CD14-positive monocyte (primary cell): ENCODE measurements at regions not wholly inside any gene's neighbourhood (a gene's known extent, or its start where the extent isn't known, plus 50 kb on each side); places are given as distances from the start of the nearest gene placed in this dataset.

Experiments used
- DNase-seq, 3 donors: peaks; one replicate each; pipeline ENCODE4 v3.0.0-alpha.2; 2011 to 2022
- H2AFZ ChIP-seq: 2 replicates; pipeline ENCODE4 v1.6.0; 2012; ENCODE audit warnings: mild to moderate bottlenecking, low read depth, low read length, inconsistent platforms; ENCODE audit not compliant: insufficient read depth, poor library complexity, severe bottlenecking
- H3K27ac ChIP-seq, 2 donors: 1 replicate in 1 of 2; 2 replicates in 1 of 2; pipeline ENCODE4 v1.5.1; 2012 to 2013; ENCODE audit warnings: low read length in 2 of 2, control low read depth in 1 of 2, inconsistent platforms in 1 of 2, low read depth in 1 of 2, mild to moderate bottlenecking in 1 of 2
- H3K27me3 ChIP-seq, 2 donors: one replicate each; pipeline versions ENCODE4 v1.6.0 to v1.6.1; 2011 to 2013; ENCODE audit warnings: low read length in 2 of 2; ENCODE audit not compliant: control insufficient read depth in 2 of 2, insufficient read depth in 2 of 2
- H3K36me3 ChIP-seq, 2 donors: replicated peaks in 1 of 2; 1 replicate in 1 of 2; 2 replicates in 1 of 2; pipeline versions ENCODE4 v1.5.1 to v1.6.1; 2012 to 2013; ENCODE audit warnings: low read length in 2 of 2, control low read depth in 1 of 2, inconsistent platforms in 1 of 2, mild to moderate bottlenecking in 1 of 2; ENCODE audit not compliant: insufficient read depth in 2 of 2, control insufficient read depth in 1 of 2
- H3K4me1 ChIP-seq, 2 donors: 1 replicate in 1 of 2; 2 replicates in 1 of 2; pipeline versions ENCODE4 v1.5.1 to v1.6.1; 2012 to 2013; ENCODE audit warnings: low read length in 2 of 2, control low read depth in 1 of 2, inconsistent platforms in 1 of 2, mild to moderate bottlenecking in 1 of 2, moderate library complexity in 1 of 2; ENCODE audit not compliant: insufficient read depth in 2 of 2, control insufficient read depth in 1 of 2
- H3K4me2 ChIP-seq: replicated peaks from 2 replicates; pipeline ENCODE3; 2012; ENCODE audit warnings: low read length, moderate library complexity, mild to moderate bottlenecking; ENCODE audit not compliant: poor library complexity, severe bottlenecking; ENCODE audit errors: extremely low read depth
- H3K4me3 ChIP-seq, 3 experiments: fragments of 200-600 bp in 1 of 3; sonication (generic) in 1 of 3; replicated peaks in 1 of 3; 1 replicate in 2 of 3; 2 replicates in 1 of 3; pipeline ENCODE4 v1.5.1; 2011 to 2013; ENCODE audit warnings: low read length in 3 of 3, mild to moderate bottlenecking in 3 of 3, control low read depth in 2 of 3, low read depth in 2 of 3, inconsistent platforms in 1 of 3, moderate library complexity in 1 of 3
- H3K79me2 ChIP-seq: 2 replicates; pipeline ENCODE4 v1.6.0; 2012; ENCODE audit warnings: mild to moderate bottlenecking, control low read depth, inconsistent platforms, low read length, moderate library complexity; ENCODE audit not compliant: insufficient read depth
- H3K9ac ChIP-seq: 2 replicates; pipeline ENCODE4 v1.6.0; 2017; ENCODE audit warnings: low read length, mild to moderate bottlenecking; ENCODE audit not compliant: insufficient read depth, poor library complexity, severe bottlenecking
- H3K9me3 ChIP-seq, 2 donors: replicated peaks in 1 of 2; 1 replicate in 1 of 2; 2 replicates in 1 of 2; pipeline versions ENCODE4 v1.5.1 to v1.6.1; 2012 to 2013; ENCODE audit warnings: low read length in 2 of 2, control low read depth in 1 of 2; ENCODE audit not compliant: control insufficient read depth in 1 of 2, insufficient read depth in 1 of 2
- H4K20me1 ChIP-seq: 2 replicates; pipeline ENCODE4 v1.6.0; 2012; ENCODE audit warnings: mild to moderate bottlenecking, low read length, control low read depth, moderate library complexity; ENCODE audit not compliant: insufficient read depth
- H3K27ac Mint-ChIP-seq, 7 donors: one replicate each; pipeline ENCODE4 v1.8.0; 2020; ENCODE audit warnings: mild to moderate bottlenecking in 7 of 7, mixed read lengths in 7 of 7, moderate library complexity in 6 of 7, inconsistent platforms in 2 of 7
- H3K27me3 Mint-ChIP-seq, 3 donors: one replicate each; pipeline ENCODE4 v1.8.0; 2021 to 2022; ENCODE audit warnings: low read depth in 3 of 3, mild to moderate bottlenecking in 3 of 3, mixed read lengths in 3 of 3, moderate library complexity in 3 of 3, inconsistent platforms in 1 of 3
- H3K36me3 Mint-ChIP-seq, 2 donors: one replicate each; pipeline ENCODE4 v1.8.0; 2020; ENCODE audit warnings: mixed read lengths in 2 of 2, inconsistent platforms in 1 of 2, mild to moderate bottlenecking in 1 of 2
- H3K4me1 Mint-ChIP-seq: one replicate; pipeline ENCODE4 v1.8.0; 2020; ENCODE audit warnings: mild to moderate bottlenecking, mixed read lengths
- H3K4me3 Mint-ChIP-seq, 2 donors: one replicate each; pipeline ENCODE4 v1.8.0; 2020; ENCODE audit warnings: mild to moderate bottlenecking in 2 of 2, mixed read lengths in 2 of 2, moderate library complexity in 1 of 2
- H3K9me3 Mint-ChIP-seq, 7 donors: one replicate each; pipeline ENCODE4 v1.8.0; 2020 to 2022; ENCODE audit warnings: mixed read lengths in 7 of 7, mild to moderate bottlenecking in 6 of 7, moderate library complexity in 6 of 7, inconsistent platforms in 2 of 7
- WGBS: methylation state at CpG from one replicate; pipeline ENCODE4 v1.1.5; 2013; ENCODE audit warnings: missing lambda C conversion rate; ENCODE audit not compliant: insufficient coverage; 5-methylcytosine and 5-hydroxymethylcytosine counted together
- intact Hi-C, 2 donors: fragments of 100-400 bp; cut with micrococcal nuclease; formaldehyde crosslinking; loops; one replicate each; pipeline versions ENCODE4 v1.15.0 to v1.15.1; 2023
- TF ChIP-seq, protein P1 (sequence below): fragments of 200-600 bp; IDR thresholded peaks from one replicate; pipeline ENCODE4 v1.8.0; 2022; ENCODE audit warnings: antibody characterized with exemption, mild to moderate bottlenecking

DNA sequence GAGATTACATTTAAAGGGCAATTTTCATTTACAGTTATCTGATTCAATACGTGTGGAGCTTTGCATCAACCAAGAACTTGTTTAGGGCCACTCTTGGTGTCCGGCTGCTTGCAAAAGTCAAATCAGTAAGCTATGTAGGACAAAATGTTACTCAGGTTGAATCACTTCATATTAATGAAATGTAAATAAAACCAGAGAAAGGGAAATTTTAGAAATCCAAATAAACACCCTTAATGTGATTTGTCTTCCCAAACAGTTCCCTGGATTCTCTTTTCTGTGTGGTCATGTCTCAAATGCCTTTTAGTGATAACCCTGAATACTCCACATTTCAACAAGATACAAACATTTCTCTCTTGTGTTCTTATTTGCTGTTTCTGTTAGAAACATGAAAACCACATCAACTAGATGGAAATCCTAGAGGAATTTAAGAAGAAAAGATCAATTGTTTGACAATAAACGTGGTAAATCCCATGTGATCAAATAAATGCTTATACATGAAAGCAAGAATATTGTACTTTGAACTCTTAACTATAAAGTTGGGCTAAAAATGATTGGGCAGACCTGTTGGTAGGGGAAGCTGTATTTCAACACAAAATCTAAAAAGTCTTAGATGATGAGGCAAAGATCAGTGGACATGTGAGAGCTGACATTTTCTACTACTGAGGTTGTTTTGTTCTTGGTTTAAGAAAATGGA lies 101.3 kb downstream of the CDC42EP3 start:
- no peaks in the 10 kb centered on the region for H3K9me3 ChIP-seq
- peaks cover 0 to 7% (median 0%) of the 10 kb centered on the region in 3 donors for H3K27me3 Mint-ChIP-seq
- H3K79me2 ChIP-seq = no peaks in the 10 kb centered on the region
- DNase-seq = no peak
- intact Hi-C loops = no loop called here
- peaks cover 18% of the 10 kb centered on the region for H3K4me1 Mint-ChIP-seq
- WGBS = no CpG with 5 or more reads among the region's 3 CpGs
- no peaks in the 10 kb centered on the region for H3K27me3 ChIP-seq
- no peak overlapping the region for H3K27ac Mint-ChIP-seq
- no peak overlapping the region for H3K4me3 ChIP-seq
- no peaks in the 10 kb centered on the region for H3K9me3 Mint-ChIP-seq
- no peaks in the 10 kb centered on the region for H3K36me3 ChIP-seq
- H3K27ac ChIP-seq = no peak overlapping the region
- H3K36me3 Mint-ChIP-seq = peaks cover 0 to 5% of the 10 kb centered on the region in 2 donors
- H3K9ac ChIP-seq = no peak overlapping the region
- no peak overlapping the region for H3K4me3 Mint-ChIP-seq
- no peaks in the 10 kb centered on the region for H4K20me1 ChIP-seq
- no peak overlapping the region for H2AFZ ChIP-seq
- TF ChIP-seq, protein P1, sequence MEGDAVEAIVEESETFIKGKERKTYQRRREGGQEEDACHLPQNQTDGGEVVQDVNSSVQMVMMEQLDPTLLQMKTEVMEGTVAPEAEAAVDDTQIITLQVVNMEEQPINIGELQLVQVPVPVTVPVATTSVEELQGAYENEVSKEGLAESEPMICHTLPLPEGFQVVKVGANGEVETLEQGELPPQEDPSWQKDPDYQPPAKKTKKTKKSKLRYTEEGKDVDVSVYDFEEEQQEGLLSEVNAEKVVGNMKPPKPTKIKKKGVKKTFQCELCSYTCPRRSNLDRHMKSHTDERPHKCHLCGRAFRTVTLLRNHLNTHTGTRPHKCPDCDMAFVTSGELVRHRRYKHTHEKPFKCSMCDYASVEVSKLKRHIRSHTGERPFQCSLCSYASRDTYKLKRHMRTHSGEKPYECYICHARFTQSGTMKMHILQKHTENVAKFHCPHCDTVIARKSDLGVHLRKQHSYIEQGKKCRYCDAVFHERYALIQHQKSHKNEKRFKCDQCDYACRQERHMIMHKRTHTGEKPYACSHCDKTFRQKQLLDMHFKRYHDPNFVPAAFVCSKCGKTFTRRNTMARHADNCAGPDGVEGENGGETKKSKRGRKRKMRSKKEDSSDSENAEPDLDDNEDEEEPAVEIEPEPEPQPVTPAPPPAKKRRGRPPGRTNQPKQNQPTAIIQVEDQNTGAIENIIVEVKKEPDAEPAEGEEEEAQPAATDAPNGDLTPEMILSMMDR = no peak
- H3K4me1 ChIP-seq = peaks cover 0 to 7% of the 10 kb centered on the region in 2 donors
- no peak overlapping the region for H3K4me2 ChIP-seq

DNA sequence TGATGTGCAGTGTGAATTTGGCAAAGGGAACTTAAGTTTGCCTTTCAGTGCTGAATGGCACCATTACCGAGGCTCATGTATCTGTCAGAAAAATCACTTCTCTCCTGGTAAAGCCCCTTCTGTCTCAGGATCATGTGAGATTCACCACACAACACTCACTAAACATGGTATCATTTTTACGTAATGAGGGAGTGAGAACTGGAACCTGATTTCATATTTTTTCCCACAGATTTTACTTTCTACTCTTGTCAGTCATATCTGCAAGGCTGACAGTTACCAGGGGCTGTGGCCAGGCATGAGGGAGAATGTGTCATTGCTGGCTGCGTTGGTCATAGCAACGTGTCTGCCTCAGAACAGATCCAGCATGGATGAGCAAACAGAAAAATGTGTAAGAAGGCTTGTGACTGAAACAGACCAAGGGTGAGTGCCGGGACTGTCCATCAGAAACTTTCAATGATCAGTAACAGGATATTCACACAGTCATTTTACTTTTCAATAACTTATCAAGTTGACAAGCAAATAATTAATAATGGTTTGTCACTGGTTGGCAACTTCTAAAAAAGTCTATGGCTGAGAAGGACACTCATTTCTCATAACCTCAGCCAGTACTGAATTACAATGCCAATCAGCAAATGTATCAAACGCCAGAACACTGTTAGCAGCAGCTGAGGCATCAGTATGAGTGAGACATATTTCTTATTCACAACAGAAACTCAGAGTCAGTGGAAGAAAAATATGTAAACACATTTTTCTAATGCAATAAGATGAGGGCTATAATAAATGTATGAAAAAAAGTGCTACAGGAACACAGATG lies 100.5 kb downstream of the CDC42EP3 start:
- no peak overlapping the region for H3K4me3 ChIP-seq
- H3K9me3 ChIP-seq = no peaks in the 10 kb centered on the region
- Mint-ChIP-seq H3K4me1 (peaks cover 18% of the 10 kb centered on the region), H3K4me3 (no peak overlapping the region), H3K27ac (no peak overlapping the region), H3K27me3 (peaks cover 0 to 7% (median 0%) of the 10 kb centered on the region in 3 donors), H3K36me3 (peaks cover 0 to 5% of the 10 kb centered on the region in 2 donors), H3K9me3 (peaks cover 0 to under 1% (median 0%) of the 10 kb centered on the region in 7 donors)
- H3K4me2 ChIP-seq = no peak overlapping the region
- H3K9ac ChIP-seq = no peak overlapping the region
- no peak overlapping the region for H2AFZ ChIP-seq
- TF ChIP-seq, protein P1 = no peak
- H3K27me3 ChIP-seq = no peaks in the 10 kb centered on the region
- no peaks in the 10 kb centered on the region for H4K20me1 ChIP-seq
- no peaks in the 10 kb centered on the region for H3K79me2 ChIP-seq
- intact Hi-C loops = no loop called here
- H3K4me1 ChIP-seq = peaks cover 0 to 7% of the 10 kb centered on the region in 2 donors
- peak in 1 of 3 donors; percentile 57 for DNase-seq
- H3K27ac ChIP-seq = no peak overlapping the region
- H3K36me3 ChIP-seq = no peaks in the 10 kb centered on the region
- 95% methylated on average over 2 of the region's 6 CpGs for WGBS
